Right cardiac atrium (tissue), 5 donors: ENCODE measurements at regions not wholly inside any gene's neighbourhood (a gene's known extent, or its start where the extent isn't known, plus 50 kb on each side); places are given as distances from the start of the nearest gene placed in this dataset.
A peak's percentile ranks its signal among the peaks of the same experiment; 100 is the strongest.
"Not testable (repeated sequence)": the region's sequence is repeated elsewhere in the genome, so short reads cannot be mapped to it uniquely, and the experiment has no call there.

Experiments used
- ATAC-seq, 2 donors: fragments of 200-7000 bp; cut with Tn5 transposase; one replicate each; pipeline versions ENCODE4 v1.8.0 to v1.9.1; 2020; ENCODE audit warnings: moderate library complexity in 2 of 2, mild to moderate bottlenecking in 1 of 2
- DNase-seq, 3 donors: peaks; one replicate each; pipeline ENCODE4 v3.0.0-alpha.2; 2020
- H3K27ac ChIP-seq: one replicate; pipeline ENCODE4 v1.5.1; 2013; ENCODE audit warnings: mild to moderate bottlenecking, low read length, control low read depth, moderate library complexity
- H3K27me3 ChIP-seq: one replicate; pipeline ENCODE4 v1.6.1; 2013; ENCODE audit not compliant: control insufficient read depth, insufficient read depth
- H3K4me1 ChIP-seq: one replicate; pipeline ENCODE4 v1.6.1; 2013; ENCODE audit warnings: low read length; ENCODE audit not compliant: control insufficient read depth, insufficient read depth
- H3K4me3 ChIP-seq: one replicate; pipeline ENCODE4 v1.5.1; 2013; ENCODE audit warnings: low read length, control low read depth
- H3K9me3 ChIP-seq: one replicate; pipeline ENCODE4 v1.6.1; 2013; ENCODE audit warnings: low read length; ENCODE audit not compliant: control insufficient read depth
- WGBS: extraction: QIAGEN DNeasy Blood & Tissue Kit; methylation state at CpG from one replicate; pipeline ENCODE4 v1.1.7; 2013; 5-methylcytosine and 5-hydroxymethylcytosine counted together
- intact Hi-C, 4 donors: fragments of 100-400 bp; cut with DNase I; formaldehyde crosslinking; loops; one replicate each; pipeline versions ENCODE4 v1.11.0 to v1.14.0; 2022 to 2023
- donor health status: healthy with polysubstance abuse.
- donor health status: DM: no; HTN: yes; CAD: no.
- donor health status: DM: no; HTN: no; CAD: no.
- donor health status: DM: no; HTN: yes; CAD: no; lungs with severe emphysema.
- donor health status: DM: yes; HTN: yes; CAD: no.

- peaks cover 1% of the 10 kb centered on the region for H3K9me3 ChIP-seq
- H3K27ac ChIP-seq, result no peak overlapping the region
- no peaks in the 10 kb centered on the region for H3K27me3 ChIP-seq
- no peak for ATAC-seq
- WGBS, result 86% methylated on average over 6 of the region's 6 CpGs
- intact Hi-C loops, result no loop called here
- no peak for DNase-seq
- no peaks in the 10 kb centered on the region for H3K4me1 ChIP-seq
- no peak overlapping the region for H3K4me3 ChIP-seq
These were observed 202.9 kb downstream of the SYK start for GRCh38 chr9:91004484-91004883.

GRCh38 chr9:91004992-91005391 lies 203.4 kb downstream of the SYK start:
- H3K9me3 ChIP-seq, result peaks cover 1% of the 10 kb centered on the region
- no peak for DNase-seq
- intact Hi-C loops, result no loop called here
- H3K27ac ChIP-seq, result no peak overlapping the region
- no peaks in the 10 kb centered on the region for H3K27me3 ChIP-seq
- no peaks in the 10 kb centered on the region for H3K4me1 ChIP-seq
- ATAC-seq, result no peak
- H3K4me3 ChIP-seq, result no peak overlapping the region
- 70% methylated on average over 4 of the region's 4 CpGs for WGBS

GRCh38 chr9:91006046-91006445 lies 204.4 kb downstream of the SYK start:
- peaks cover 1% of the 10 kb centered on the region for H3K9me3 ChIP-seq
- 86% methylated on average over 3 of the region's 3 CpGs for WGBS
- intact Hi-C loops, result no loop called here

GRCh38 chr9:91008568-91008967 lies 206.9 kb downstream of the SYK start:
- DNase-seq, result no peak
- no peak overlapping the region for H3K4me3 ChIP-seq
- peaks cover 1% of the 10 kb centered on the region for H3K9me3 ChIP-seq
- intact Hi-C loops, result no loop called here
- no peak overlapping the region for H3K27ac ChIP-seq
- ATAC-seq, result no peak
- no peaks in the 10 kb centered on the region for H3K27me3 ChIP-seq
- H3K4me1 ChIP-seq, result no peaks in the 10 kb centered on the region
- 85% methylated on average over 3 of the region's 3 CpGs for WGBS

More at GRCh38 chr9:91006046-91006445, 204.4 kb downstream of the SYK start:
- DNase-seq, result no peak
- no peak for ATAC-seq
- Histone ChIP-seq H3K27me3 (no peaks in the 10 kb centered on the region), H3K4me1 (no peaks in the 10 kb centered on the region), H3K27ac (no peak overlapping the region), H3K4me3 (no peak overlapping the region)

- H3K4me1 ChIP-seq, result no peaks in the 10 kb centered on the region
- WGBS, result 46% methylated on average over 3 of the region's 3 CpGs
- H3K27me3 ChIP-seq, result no peaks in the 10 kb centered on the region
- no peak overlapping the region for H3K27ac ChIP-seq
- peaks cover 1% of the 10 kb centered on the region for H3K9me3 ChIP-seq
- no peak overlapping the region for H3K4me3 ChIP-seq
- intact Hi-C loops, result no loop called here
- DNase-seq (no peak), ATAC-seq (no peak)
These were observed 210.3 kb downstream of the SYK start for GRCh38 chr9:91011891-91012290.

- Histone ChIP-seq H3K9me3 (no peaks in the 10 kb centered on the region), H3K4me3 (no peak overlapping the region), H3K27ac (no peak overlapping the region), H3K4me1 (no peaks in the 10 kb centered on the region), H3K27me3 (no peaks in the 10 kb centered on the region)
- DNase-seq (no peak), ATAC-seq (no peak)
- intact Hi-C loops, result no loop called here
- 86% methylated on average over 6 of the region's 6 CpGs for WGBS
These were observed 211.6 kb downstream of the SYK start for GRCh38 chr9:91012933-91013841.

GRCh38 chr9:91017245-91017644 lies 215.6 kb downstream of the SYK start:
- Histone ChIP-seq H3K27ac (no peak overlapping the region), H3K4me3 (no peak overlapping the region), H3K27me3 (no peaks in the 10 kb centered on the region), H3K4me1 (no peaks in the 10 kb centered on the region), H3K9me3 (no peaks in the 10 kb centered on the region)
- intact Hi-C loops, result no loop called here
- WGBS, result 88% methylated on average over 6 of the region's 6 CpGs
- ATAC-seq (no peak), DNase-seq (peak in 1 of 3 donors; percentile 29)

GRCh38 chr9:91019871-91020270 lies 218.3 kb downstream of the SYK start:
- H3K4me3 ChIP-seq, intact Hi-C loops, H3K27ac ChIP-seq, H3K9me3 ChIP-seq, DNase-seq, ATAC-seq, H3K27me3 ChIP-seq, H3K4me1 ChIP-seq: not testable (repeated sequence)
- WGBS, result 84% methylated on average over 1 of the region's 1 CpG

- H3K4me1 ChIP-seq, H3K27me3 ChIP-seq, intact Hi-C loops, DNase-seq, ATAC-seq, H3K27ac ChIP-seq, H3K9me3 ChIP-seq, H3K4me3 ChIP-seq: not testable (repeated sequence)
These were observed 220.0 kb downstream of the SYK start for GRCh38 chr9:91021656-91022055.

GRCh38 chr9:91023741-91024140 lies 222.1 kb downstream of the SYK start:
- Histone ChIP-seq H3K4me3 (no peak overlapping the region), H3K4me1 (no peaks in the 10 kb centered on the region), H3K27me3 (no peaks in the 10 kb centered on the region), H3K9me3 (no peaks in the 10 kb centered on the region), H3K27ac (no peak overlapping the region)
- 77% methylated on average over 5 of the region's 5 CpGs for WGBS
- ATAC-seq, result no peak
- intact Hi-C loops, result no loop called here
- DNase-seq, result no peak

- H3K27ac ChIP-seq, result no peak overlapping the region
- H3K9me3 ChIP-seq, result no peaks in the 10 kb centered on the region
- 77% methylated on average over 4 of the region's 4 CpGs for WGBS
- no peaks in the 10 kb centered on the region for H3K27me3 ChIP-seq
- intact Hi-C loops, result no loop called here
- no peak for ATAC-seq
- H3K4me1 ChIP-seq, result no peaks in the 10 kb centered on the region
- no peak overlapping the region for H3K4me3 ChIP-seq
- DNase-seq, result no peak
These were observed 223.2 kb downstream of the SYK start for GRCh38 chr9:91024841-91025240.
